Activated CD4-positive, alpha-beta T cell treated with anti-CD3 and anti-CD28 coated beads, Interleukin-2, Interleukin-4, amounts not matched to agents 100 ng/mL and 50 ng/mL, durations not matched to agents 16 hours and 8 hours (primary cell): ENCODE measurements at regions not wholly inside any gene's neighbourhood (a gene's known extent, or its start where the extent isn't known, plus 50 kb on each side); places are given as distances from the start of the nearest gene placed in this dataset.
"Not testable (repeated sequence)": the region's sequence is repeated elsewhere in the genome, so short reads cannot be mapped to it uniquely, and the experiment has no call there.

ENCODE experiments used
- DNase-seq: peaks from one replicate; pipeline ENCODE4 v3.0.0-alpha.2; 2020; ENCODE audit warnings: low spot score

DNA sequence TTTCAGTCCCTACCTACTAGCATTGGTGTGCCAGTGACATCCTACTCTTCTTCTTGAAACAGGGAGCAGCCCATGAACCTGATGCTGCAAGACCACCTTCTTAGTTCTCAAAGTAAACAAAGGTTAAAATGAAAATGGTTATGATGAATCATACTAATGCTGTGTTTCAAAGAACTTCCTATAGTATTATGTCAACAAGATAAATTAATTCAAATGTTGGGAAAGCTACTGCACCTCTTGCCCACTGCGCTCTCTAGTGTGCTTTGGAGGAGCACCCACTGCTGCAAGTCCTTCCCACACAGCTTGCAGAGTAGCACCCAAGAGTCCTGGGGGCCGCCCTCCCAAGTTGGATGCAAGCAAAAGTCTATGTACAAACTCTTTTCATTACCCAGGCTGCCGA is 81.1 kb downstream of the CD200R1L start:
- no peak for DNase-seq

GRCh38 chr3:112763258-112763657 is 83.4 kb downstream of the CD200R1L start:
- DNase-seq = no peak

DNA sequence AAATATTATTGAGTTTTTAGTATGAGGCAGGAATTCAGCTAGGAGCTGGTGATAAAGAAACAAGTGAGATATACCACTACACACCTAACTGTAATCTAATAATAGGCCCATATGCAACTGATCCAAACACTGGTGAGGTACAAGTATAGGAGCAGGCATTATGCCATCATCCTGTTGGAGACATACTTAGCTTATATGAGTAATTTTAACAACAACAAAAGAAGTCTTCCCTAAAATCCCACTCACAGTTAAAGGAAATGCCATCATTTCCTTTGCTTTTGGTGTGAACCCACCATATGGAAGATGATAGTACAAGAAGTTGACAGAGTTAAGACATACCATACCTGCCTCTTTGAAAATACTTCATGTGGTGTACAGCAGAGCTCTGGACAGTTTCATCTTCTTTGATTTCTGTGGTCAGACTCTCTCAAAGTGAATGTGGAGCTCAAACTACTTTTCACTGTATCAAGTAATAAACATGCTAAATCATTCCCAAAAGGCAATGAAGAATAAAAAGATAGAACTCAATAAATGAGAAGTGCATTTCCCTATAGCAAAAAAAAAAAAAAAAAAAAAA is 85.5 kb downstream of the CD200R1L start:
- DNase-seq = no peak

- no peak for DNase-seq
These were observed 87.0 kb downstream of the CD200R1L start for GRCh38 chr3:112759681-112760080.

GRCh38 chr3:112759210-112759609 is 87.5 kb downstream of the CD200R1L start:
- DNase-seq = no peak

DNA sequence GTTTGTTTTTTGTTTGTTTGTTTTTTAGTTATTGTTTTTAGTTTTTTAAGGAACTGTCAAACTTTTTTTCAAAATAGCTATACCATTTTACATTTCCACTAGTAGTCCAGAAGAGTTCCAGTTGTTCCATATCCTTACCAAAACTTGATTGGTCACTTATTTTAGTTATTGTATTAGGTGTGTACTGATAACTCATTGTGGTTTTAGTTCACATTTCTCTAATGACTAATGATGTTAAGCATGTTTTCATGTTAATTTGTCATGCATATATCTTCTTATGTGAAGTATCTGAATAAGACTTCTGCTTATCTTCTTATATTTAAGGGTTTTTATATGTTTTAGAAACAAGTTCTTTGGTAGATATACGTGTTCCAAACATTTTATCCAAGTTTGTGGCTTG is 89.5 kb downstream of the CD200R1L start:
- no peak for DNase-seq

GRCh38 chr3:112755845-112756613 is 90.6 kb downstream of the CD200R1L start:
- no peak for DNase-seq

DNA sequence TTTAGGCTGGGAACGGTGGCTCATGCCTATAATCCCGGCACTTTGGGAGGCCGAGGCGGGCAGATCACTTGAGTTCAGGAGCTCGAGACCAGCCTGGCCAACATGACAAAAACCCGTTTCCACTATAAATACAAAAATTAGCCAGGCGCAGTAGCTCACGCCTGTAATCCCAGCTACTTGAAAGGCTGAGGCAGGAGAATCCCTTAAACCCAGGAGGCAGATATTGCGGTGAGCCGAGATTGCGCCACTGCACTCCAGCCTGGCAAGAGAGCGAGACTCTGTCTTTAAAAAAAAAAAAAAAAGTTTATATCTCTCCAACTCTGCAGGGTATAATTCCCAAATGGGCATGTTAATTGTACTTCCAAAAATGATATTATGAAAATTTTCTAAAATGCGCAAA is 91.6 kb downstream of the CD200R1L start:
- not testable (repeated sequence) for DNase-seq

DNA sequence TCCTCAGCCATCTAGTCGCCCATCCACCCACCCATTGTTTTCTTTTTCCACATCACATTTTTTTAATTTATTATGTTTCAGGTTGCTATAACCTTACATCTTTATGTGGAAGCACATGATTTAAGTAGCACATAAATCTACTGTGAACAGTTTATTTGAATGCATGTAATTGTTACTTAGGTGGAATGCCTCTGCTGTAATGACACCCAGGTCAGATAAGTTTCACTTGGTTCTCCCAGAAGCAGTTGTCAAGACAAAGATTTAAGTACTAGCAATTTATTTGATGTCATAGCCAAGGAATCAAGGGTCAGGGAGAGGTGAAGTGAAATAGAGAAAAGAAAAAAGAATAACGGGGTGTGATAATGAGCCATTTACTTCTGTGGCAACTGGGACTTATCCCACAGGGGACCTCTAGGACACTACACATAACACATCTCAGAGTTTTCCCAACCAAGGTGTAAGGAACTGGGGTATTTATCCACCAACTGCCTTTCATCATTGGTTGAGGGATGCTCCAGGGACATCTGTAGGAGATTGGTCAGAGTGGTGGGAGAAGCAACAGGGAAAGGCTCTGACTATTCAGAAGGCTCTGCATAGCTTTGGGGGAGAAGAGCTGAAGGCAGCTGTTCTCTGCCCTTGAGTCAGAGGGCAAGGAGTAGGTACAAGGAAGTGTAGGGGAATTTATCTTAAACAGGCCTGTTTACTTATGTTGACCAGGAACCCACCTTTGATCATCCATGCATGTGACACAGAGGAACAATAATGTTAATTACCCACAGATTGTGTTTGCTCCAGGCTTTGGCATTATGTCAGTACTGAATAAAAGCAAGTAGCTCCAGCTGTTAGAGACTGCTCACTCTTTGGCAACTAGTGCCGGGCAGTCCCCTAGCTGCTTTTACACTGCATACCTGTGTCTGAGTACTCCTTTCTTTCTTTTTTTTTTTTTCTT is 94.8 kb downstream of the CD200R1L start:
- no peak for DNase-seq

DNA sequence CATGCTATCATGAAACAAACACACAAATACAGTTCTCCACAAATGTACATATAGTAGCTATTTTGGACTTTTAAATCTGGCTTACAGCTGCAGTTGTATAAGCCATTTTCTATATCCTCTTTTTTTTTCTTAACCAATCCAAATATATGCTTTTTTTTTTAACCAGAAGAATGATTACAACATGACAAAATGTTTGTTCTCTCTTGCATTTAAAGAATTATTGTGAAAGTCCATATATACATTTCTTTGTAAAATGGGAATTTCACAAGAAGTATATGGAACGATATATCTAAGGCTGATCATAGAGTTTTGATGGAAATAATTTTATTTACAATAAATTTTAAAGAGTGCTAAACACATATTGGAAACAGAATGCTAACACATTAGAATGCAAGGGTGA is 95.6 kb downstream of the CD200R1L start:
- no peak for DNase-seq

GRCh38 chr3:112747624-112748023 is 99.0 kb downstream of the CD200R1L start:
- no peak for DNase-seq

DNA sequence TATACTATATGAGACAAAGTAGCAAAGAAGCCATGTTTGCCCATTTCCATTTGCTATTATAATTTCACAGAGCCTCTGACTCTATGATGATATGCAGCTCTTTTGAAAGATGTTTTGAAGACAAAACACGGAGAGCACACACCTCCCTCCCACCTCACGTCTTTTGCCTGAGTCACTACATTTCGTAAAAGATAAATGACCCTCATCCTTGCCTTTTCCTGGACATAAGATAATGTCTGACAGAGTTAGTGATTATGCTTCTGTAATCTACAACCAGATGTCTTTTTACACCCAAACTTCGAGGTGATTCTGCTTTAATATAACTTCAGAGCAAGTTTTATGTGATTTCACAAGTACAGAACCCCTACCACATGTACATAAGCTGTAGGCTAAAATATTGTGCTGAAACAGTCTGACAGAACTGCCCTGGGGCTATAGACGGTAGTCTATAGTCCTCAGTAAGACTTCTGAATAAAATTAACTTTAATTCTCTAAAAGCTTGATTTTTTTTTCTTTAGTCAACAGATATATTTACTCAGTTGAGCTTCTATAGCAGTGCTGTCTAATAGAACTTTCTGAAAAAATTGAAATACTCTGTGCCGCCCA is 99.9 kb downstream of the CD200R1L start:
- DNase-seq = no peak

DNA sequence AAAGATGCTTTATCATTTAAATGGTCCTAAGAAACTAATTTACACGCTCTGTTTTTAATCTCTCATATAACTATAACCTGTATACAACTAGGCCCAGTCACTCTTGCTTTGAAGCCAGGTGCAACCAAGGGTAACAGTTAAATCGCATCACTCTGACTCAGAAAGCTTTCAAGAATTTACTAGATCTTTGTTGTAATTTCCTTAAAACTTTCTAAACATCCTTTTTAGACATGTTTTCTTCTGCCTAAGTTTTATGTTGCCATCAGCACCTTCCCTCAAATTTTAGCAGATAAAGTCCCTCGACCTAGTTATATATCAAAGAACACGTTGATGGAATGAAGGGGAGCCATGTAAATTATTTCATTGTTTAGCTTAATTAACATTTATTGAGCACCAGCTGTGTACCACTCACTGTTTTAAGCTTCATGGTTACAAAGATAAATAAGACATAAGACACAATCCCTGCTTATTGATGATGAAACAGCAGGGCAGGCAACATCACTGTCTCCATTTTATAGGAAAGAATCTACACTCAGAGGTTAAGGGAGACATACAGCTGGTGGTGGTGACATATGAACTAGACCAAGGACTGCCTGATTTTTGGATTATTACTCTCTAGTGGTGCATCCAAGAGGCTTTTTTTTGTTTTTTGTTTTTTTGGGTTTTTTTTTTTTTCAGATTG is 101.0 kb downstream of the CD200R1L start:
- no peak for DNase-seq

- no peak for DNase-seq
These were observed 101.7 kb downstream of the CD200R1L start for GRCh38 chr3:112744825-112745566.

DNA sequence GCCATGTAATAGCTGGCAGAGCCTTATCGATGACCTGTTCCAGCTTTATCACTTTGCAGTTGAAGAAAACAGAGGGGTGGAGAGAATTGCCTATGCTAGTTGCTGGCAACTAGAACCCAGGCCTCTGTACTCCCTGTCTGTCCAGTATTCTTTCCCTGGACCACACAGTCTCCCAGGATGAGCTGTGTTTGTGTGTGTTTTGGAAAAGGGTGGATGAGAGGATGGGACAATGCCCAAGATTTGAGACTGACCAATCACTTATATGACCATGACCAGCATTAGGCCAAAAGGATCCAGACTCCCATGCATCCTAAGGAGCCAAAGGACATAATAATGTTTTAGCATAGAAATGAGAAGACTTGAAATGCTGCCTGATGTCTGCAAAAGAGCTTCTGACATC is 102.6 kb downstream of the CD200R1L start:
- no peak for DNase-seq

DNA sequence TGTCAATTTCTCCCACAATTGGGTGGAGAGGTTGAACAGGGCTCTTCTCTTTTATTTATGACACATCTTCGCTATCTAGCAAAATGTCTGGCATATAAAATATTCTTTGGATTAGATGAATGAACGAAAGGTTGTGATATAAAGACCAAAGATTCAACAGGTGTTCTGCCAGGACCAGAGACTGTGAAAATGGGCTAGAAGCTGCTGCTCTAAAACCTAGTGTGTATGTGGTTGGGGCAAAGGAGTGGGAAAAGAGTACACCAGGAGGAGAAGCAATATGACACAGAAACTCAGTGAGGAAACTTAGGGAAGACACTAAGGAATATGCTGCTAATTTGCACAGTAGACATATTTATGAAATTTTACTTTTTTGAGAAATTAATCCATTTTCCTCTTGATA is 102.0 kb upstream of the CCDC80 start:
- DNase-seq = no peak

- no peak for DNase-seq
These were observed 101.0 kb upstream of the CCDC80 start for GRCh38 chr3:112741983-112742382.

DNA sequence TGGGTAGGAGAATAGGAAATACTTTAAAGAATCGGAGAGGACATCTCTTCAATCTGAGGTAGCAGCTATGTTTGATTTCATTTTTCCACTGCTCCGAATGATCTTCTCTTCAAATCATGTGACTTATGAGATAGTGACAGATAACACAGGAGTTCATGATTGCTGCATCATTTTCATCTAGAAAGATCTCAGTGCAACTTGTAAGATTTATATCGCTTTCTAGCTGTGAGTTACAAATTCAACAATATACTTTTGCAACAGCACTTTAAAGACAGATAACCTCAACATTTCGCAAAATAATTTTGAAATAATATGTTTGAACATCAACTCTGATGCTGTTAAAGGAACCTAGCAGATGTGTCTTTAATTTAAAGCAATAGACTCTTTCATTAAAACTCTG is 99.9 kb upstream of the CCDC80 start:
- DNase-seq = no peak

DNA sequence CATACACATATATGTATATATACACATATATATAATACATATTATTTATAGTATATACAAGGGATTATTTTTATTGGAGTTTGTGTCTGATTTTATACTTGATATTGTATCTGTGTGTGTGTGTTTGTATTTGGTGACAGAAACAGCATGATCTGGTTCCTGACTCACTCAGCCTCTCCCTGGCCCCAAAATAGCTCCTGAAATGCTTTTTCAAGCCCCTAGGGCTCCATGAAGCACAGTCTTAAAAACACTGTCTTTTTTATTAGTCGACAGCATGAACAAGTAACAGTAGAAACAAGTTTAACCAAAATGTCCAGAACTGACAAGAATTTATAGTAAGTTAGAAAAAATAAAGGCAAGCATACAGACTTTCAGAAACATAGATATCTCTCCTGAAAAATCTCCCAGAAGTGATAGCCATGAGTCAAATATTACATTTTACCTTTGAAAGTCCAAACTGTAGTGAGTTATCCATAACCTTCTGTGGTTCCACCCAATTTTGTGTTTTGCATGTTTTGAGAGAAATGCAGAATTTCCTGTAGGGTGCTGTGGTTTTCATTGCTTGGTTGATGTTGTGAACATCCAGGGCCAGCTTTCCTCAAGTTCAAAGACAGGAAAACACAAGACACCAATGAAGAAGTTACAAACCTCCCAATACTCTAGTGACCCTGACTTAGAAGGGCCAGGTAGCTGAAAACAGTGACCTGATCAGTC is 98.5 kb upstream of the CCDC80 start:
- DNase-seq = no peak

DNA sequence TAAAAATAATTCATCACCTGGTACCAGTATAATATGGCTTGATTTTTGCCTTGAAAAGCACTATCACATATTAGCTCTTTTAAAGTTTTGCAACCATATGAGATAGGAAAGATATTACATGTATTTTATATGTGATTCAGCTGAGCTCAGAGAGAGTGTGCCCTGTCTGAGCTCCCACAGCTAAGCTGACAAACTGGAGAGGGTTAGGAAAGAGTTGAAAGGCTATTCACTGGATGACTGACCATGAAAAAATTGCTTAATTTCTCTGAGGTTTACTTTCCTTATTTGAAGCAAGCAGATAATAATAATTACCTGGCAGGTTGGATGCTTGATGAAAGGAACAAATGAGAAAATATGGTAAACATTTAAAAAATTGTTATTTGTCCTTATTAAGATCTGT is 97.4 kb upstream of the CCDC80 start:
- no peak for DNase-seq
